GM23338 (cell line): ENCODE measurements at regions not wholly inside any gene's neighbourhood (a gene's known extent, or its start where the extent isn't known, plus 50 kb on each side); places are given as distances from the start of the nearest gene placed in this dataset.

Source experiments
- ATAC-seq: fragments of 200-7000 bp; cut with Tn5 transposase; 3 replicates; pipeline ENCODE4 v1.9.1; 2020
- DNase-seq: peaks from one replicate; pipeline ENCODE4 v3.0.0-alpha.2; 2015; ENCODE audit warnings: low spot score
- H2AFZ ChIP-seq: fragments of 200-600 bp; sonication (generic); 2 replicates; pipeline ENCODE4 v1.8.0; 2016; ENCODE audit warnings: antibody characterized with exemption, mild to moderate bottlenecking, moderate library complexity
- H3F3A ChIP-seq: fragments of 200-600 bp; sonication (generic); replicated peaks from 2 replicates; pipeline ENCODE4 v1.8.0; 2017; ENCODE audit warnings: antibody characterized with exemption, mixed run types, low read depth
- H3K27ac ChIP-seq: fragments of 200-600 bp; sonication (generic); 2 replicates; pipeline ENCODE4 v1.6.1; 2016; ENCODE audit warnings: low read depth
- H3K27me3 ChIP-seq: fragments of 200-600 bp; sonication (generic); 2 replicates; pipeline ENCODE4 v1.8.0; 2016; ENCODE audit warnings: mild to moderate bottlenecking, mixed run types, moderate library complexity; ENCODE audit not compliant: insufficient read depth
- H3K36me3 ChIP-seq: fragments of 200-600 bp; sonication (generic); 2 replicates; pipeline ENCODE4 v1.8.0; 2016; ENCODE audit warnings: mild to moderate bottlenecking; ENCODE audit not compliant: insufficient read depth
- H3K4me1 ChIP-seq: fragments of 200-600 bp; sonication (generic); 2 replicates; pipeline ENCODE4 v1.8.0; 2016; ENCODE audit warnings: mild to moderate bottlenecking, moderate library complexity; ENCODE audit not compliant: insufficient read depth
- H3K4me2 ChIP-seq: fragments of 200-600 bp; sonication (generic); 2 replicates; pipeline ENCODE4 v1.7.1; 2017; ENCODE audit warnings: mixed run types
- H3K4me3 ChIP-seq: fragments of 200-600 bp; sonication (generic); 2 replicates; pipeline ENCODE4 v1.6.1; 2016; ENCODE audit warnings: mixed run types
- H3K79me2 ChIP-seq: fragments of 200-600 bp; sonication (generic); replicated peaks from 2 replicates; pipeline ENCODE4 v1.8.0; 2017; ENCODE audit warnings: mild to moderate bottlenecking; ENCODE audit not compliant: insufficient read depth
- H3K9me2 ChIP-seq: fragments of 200-600 bp; sonication (generic); 2 replicates; pipeline ENCODE4 v1.8.0; 2017; ENCODE audit not compliant: insufficient read depth
- H4K20me1 ChIP-seq: fragments of 200-600 bp; sonication (generic); replicated peaks from 2 replicates; pipeline ENCODE4 v1.8.0; 2017; ENCODE audit warnings: mild to moderate bottlenecking; ENCODE audit not compliant: insufficient read depth
- H3K27ac Mint-ChIP-seq: 2 replicates; pipeline ENCODE4 v1.8.0; 2020; ENCODE audit warnings: inconsistent platforms, mild to moderate bottlenecking, moderate library complexity, mixed read lengths
- H3K27me3 Mint-ChIP-seq: 3 replicates; pipeline ENCODE4 v1.8.0; 2022; ENCODE audit warnings: low read depth, mild to moderate bottlenecking, moderate library complexity, mixed read lengths, inconsistent platforms; ENCODE audit not compliant: insufficient read depth, poor library complexity
- H3K36me3 Mint-ChIP-seq: 3 replicates; pipeline ENCODE4 v1.8.0; 2021; ENCODE audit warnings: low read depth, mild to moderate bottlenecking, inconsistent platforms, moderate library complexity, mixed read lengths
- H3K4me1 Mint-ChIP-seq: 3 replicates; pipeline ENCODE4 v1.8.0; 2020; ENCODE audit warnings: mild to moderate bottlenecking, inconsistent platforms, mixed read lengths
- H3K4me3 Mint-ChIP-seq: 3 replicates; pipeline ENCODE4 v1.8.0; 2021; ENCODE audit warnings: moderate library complexity, mild to moderate bottlenecking, inconsistent platforms, mixed read lengths
- H3K9me3 Mint-ChIP-seq: 3 replicates; pipeline ENCODE4 v1.8.0; 2020; ENCODE audit warnings: moderate library complexity, mild to moderate bottlenecking, inconsistent platforms, mixed read lengths
- CREB1 ChIP-seq: fragments of 250-450 bp; sonication (Bioruptor Pico); IDR thresholded peaks from 2 replicates; pipeline ENCODE4 v1.5.0; 2020; ENCODE audit warnings: low read depth, mild to moderate bottlenecking, moderate library complexity
- CTCF ChIP-seq, 2 experiments: fragments of 200-600 bp in 1 of 2; sonication (generic) in 1 of 2; conservative IDR thresholded peaks; 2 replicates each; pipeline versions ENCODE4 v1.5.1 to v1.6.1; 2016 to 2017; ENCODE audit warnings: antibody characterized with exemption in 2 of 2, low read depth in 2 of 2, mild to moderate bottlenecking in 2 of 2, moderate library complexity in 1 of 2
- ETS1 ChIP-seq: IDR thresholded peaks from 2 replicates; pipeline ENCODE4 v1.6.1; 2016; ENCODE audit warnings: antibody characterized with exemption
- EZH2 ChIP-seq: fragments of 200-600 bp; sonication (generic); IDR thresholded peaks from one replicate; pipeline ENCODE4 v1.8.0; 2017; ENCODE audit warnings: antibody characterized with exemption, mild to moderate bottlenecking, low read depth; ENCODE audit not compliant: unreplicated experiment
- EZH2phosphoT487 ChIP-seq: fragments of 200-600 bp; sonication (generic); IDR thresholded peaks from one replicate; pipeline ENCODE4 v1.8.1; 2018; ENCODE audit warnings: antibody characterized with exemption; ENCODE audit not compliant: unreplicated experiment
- JUNB ChIP-seq: IDR thresholded peaks from one replicate; pipeline ENCODE4 v1.6.1; 2016; ENCODE audit warnings: antibody characterized with exemption; ENCODE audit not compliant: unreplicated experiment
- NANOG ChIP-seq: IDR thresholded peaks from 2 replicates; pipeline ENCODE4 v1.6.1; 2016; ENCODE audit warnings: antibody characterized with exemption, borderline replicate concordance
- POLR2AphosphoS5 ChIP-seq: IDR thresholded peaks from 2 replicates; pipeline ENCODE4 v1.6.1; 2016; ENCODE audit warnings: antibody characterized with exemption, low read depth
- ZNF331 ChIP-seq: fragments of 250-450 bp; sonication (Bioruptor Pico); IDR thresholded peaks from 2 replicates; pipeline ENCODE4 v1.5.0; 2020; ENCODE audit warnings: low read depth, mild to moderate bottlenecking, moderate library complexity
- ZNF462 ChIP-seq: fragments of 250-450 bp; sonication (Bioruptor Pico); IDR thresholded peaks from 2 replicates; pipeline ENCODE4 v1.5.0; 2020; ENCODE audit warnings: mild to moderate bottlenecking, moderate library complexity

- Histone ChIP-seq H3F3A (no peaks in the 10 kb centered on the region), H3K36me3 (no peaks in the 10 kb centered on the region), H3K27ac (no peak overlapping the region), H3K4me2 (no peak overlapping the region), H3K4me3 (no peak overlapping the region), H3K79me2 (no peaks in the 10 kb centered on the region), H4K20me1 (no peaks in the 10 kb centered on the region), H3K9me2 (peaks cover 4% of the 10 kb centered on the region; the same call in 1 of the 2 replicates), H3K27me3 (no peaks in the 10 kb centered on the region), H3K4me1 (peaks cover 16% of the 10 kb centered on the region), H2AFZ (no peak overlapping the region)
- H3K4me3 Mint-ChIP-seq = no peak overlapping the region
- no peaks in the 10 kb centered on the region for H3K36me3 Mint-ChIP-seq
- DNase-seq (no peak), ATAC-seq (no peak)
- no peak for TF ChIP-seq EZH2
- no peak for TF ChIP-seq EZH2phosphoT487
- no peak for TF ChIP-seq POLR2AphosphoS5
- no peak for TF ChIP-seq JUNB
- no peaks in the 10 kb centered on the region for H3K9me3 Mint-ChIP-seq
- peaks cover 18% of the 10 kb centered on the region for H3K4me1 Mint-ChIP-seq
- peaks cover 3% of the 10 kb centered on the region for H3K27me3 Mint-ChIP-seq
- H3K27ac Mint-ChIP-seq = no peak overlapping the region
Observed at GRCh38 chr2:215787025-215787424, 226.3 kb downstream of the MREG start.

GRCh38 chr2:215784371-215784783 lies 229.0 kb downstream of the MREG start:
- H3F3A ChIP-seq = no peaks in the 10 kb centered on the region
- H3K4me2 ChIP-seq = no peak overlapping the region
- no peaks in the 10 kb centered on the region for H4K20me1 ChIP-seq
- no peaks in the 10 kb centered on the region; the same call in 2 of the 3 replicates for H3K4me1 Mint-ChIP-seq
- TF ChIP-seq ZNF331 (CRISPR knock-in tag) = no peak
- no peak for TF ChIP-seq POLR2AphosphoS5
- TF ChIP-seq ETS1 = no peak
- no peak for TF ChIP-seq NANOG
- no peak for TF ChIP-seq CTCF (conservative IDR thresholded peaks at IDR 0.05; ENCODE audit: low read depth in 2 of 2)
- no peak for TF ChIP-seq ZNF462 (CRISPR knock-in tag)
- TF ChIP-seq JUNB = no peak
- no peak for TF ChIP-seq CREB1 (CRISPR knock-in tag)
- no peaks in the 10 kb centered on the region for H3K79me2 ChIP-seq
- H3K27me3 ChIP-seq = no peaks in the 10 kb centered on the region
- no peak overlapping the region for H3K27ac ChIP-seq
- H3K9me2 ChIP-seq = peaks cover 8% of the 10 kb centered on the region; the same call in 1 of the 2 replicates
- H3K27ac Mint-ChIP-seq = no peak overlapping the region; the same call in 1 of the 2 replicates
- H2AFZ ChIP-seq = peak overlapping the region; percentile 83
- H3K9me3 Mint-ChIP-seq = no peaks in the 10 kb centered on the region
- H3K4me3 Mint-ChIP-seq = no peak overlapping the region
- DNase-seq (no peak), ATAC-seq (no peak)
- H3K36me3 Mint-ChIP-seq = no peaks in the 10 kb centered on the region
- H3K36me3 ChIP-seq = no peaks in the 10 kb centered on the region
- H3K27me3 Mint-ChIP-seq = no peaks in the 10 kb centered on the region
- no peaks in the 10 kb centered on the region; the same call in 1 of the 2 replicates for H3K4me1 ChIP-seq
- no peak overlapping the region for H3K4me3 ChIP-seq
